SIG-M5 treated with dmso at 0.1 percent for 504 hours (cell line): ENCODE measurements at regions not wholly inside any gene's neighbourhood (a gene's known extent, or its start where the extent isn't known, plus 50 kb on each side); places are given as distances from the start of the nearest gene placed in this dataset.
"Not testable (repeated sequence)": the region's sequence is repeated elsewhere in the genome, so short reads cannot be mapped to it uniquely, and the experiment has no call there.

ENCODE experiments used
- DNase-seq: peaks from one replicate; lab custom pipeline; 2025; ENCODE audit not compliant: unreplicated experiment; lab: John Stamatoyannopoulos, UW

DNA sequence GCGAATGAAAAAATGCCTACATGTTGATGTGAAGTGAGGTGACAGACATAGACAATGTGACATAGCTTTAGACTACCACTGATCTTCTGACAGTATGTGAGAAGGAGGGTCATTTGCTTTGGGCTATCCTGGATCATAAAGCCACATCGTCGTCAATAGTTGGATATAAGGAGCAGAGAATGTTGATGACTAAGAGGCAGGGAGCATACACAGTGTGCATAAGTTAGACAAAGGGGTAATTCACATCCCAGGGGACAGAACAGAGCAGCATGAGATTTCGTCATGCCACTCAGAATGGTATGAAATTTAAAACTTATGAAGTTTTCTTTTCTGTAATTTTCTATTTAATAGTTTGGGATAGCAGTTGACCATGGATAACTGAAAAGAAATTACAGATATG lies 403.2 kb downstream of the DSC3 start:
- DNase-seq = no peak

DNA sequence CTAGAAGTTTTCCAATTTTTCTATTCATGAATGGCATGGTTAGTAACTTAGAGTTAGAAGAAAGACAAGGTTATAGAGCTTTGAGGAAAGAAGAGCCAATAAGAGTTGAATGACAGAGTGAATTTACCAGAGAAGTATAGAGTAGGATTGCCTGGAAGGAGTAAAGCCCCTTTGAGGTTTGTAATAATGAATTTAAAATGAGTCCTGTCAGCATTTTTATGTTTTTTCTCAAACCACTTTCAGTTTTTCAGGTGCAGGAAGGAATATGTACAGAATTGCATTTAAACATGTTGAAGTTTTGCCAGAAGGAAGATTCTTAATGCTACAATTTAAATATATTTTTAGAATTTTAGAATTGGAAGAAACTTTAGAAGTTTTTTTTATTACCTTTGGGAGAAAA lies 408.3 kb downstream of the DSC3 start:
- no peak for DNase-seq

DNA sequence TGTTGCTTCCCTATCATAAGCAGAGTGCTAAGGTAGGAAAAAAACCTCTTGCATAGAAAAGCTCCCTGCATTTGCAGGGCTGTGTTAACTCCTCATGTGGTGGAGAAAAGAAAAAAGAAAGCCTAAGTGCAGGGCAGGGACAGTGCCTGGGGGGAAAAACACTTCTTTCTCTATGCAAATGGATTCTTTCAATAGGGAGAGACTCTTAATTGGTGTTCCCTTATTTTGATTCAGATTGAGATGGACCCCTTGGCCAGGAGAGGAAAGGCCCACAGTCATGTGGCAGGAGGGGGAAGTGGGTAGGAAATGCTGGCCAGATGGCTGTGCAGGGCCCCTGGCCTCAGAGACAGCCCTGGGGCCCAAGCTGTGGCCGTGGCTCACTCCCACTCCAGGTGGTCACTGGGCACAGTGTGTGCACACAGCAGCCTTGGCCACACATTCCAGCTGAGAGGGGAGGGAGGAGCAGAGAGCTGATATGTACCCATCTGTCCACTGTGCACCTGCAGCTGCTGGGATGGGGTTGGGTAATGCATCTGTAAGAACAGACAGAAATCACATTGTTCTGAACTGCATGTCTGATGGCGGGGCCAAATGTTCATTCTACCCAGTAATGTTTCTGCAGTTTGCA lies 410.4 kb downstream of the DSC3 start:
- DNase-seq = no peak

DNA sequence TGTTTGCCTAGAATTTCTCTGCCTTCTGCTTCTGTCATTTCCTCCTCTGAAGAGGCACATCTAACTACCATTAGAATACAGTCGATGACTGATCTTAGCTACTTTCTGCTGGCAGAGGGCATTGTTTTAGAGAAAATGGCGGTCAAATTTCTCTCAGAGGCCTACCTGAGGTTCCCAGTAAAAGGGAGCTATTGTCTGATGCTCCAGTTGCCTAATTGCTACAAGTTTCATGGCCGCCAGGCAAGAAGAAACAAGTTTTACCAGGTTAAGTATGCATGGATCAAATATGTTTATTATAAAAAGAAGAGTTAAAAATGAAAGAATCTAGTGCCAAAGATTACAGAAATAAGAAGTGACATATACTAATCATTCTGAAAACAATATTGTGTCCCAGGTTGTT lies 416.6 kb downstream of the DSC3 start:
- no peak for DNase-seq

DNA sequence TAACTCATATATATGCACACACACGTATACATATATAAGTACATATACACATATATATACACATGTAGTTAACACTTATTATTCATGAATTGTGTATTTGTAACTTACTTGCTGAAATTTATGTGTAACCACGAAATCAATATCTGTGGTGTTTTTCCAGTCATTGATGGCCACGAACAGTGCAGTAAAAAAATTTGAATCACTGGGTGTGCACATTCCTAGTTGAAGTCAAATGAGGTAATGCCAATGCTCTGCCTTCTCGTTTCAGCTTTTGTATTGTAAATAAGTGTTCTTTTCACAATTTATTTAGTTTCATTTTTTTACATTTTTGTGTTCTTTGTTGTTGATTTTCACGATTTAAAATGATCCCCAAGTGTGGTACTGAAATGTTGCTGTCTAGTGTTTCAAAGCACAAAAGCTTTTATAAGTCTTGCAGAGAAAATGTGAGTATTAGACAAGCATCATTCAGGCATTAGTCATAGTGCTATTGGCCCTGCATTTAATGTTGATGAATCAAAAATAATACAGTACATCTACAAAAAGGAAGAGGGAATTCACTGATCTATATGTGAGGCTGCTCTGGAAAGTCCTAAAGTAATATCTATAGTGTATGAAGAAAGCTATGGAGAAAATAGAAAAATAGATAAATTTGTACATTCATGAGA lies 419.0 kb downstream of the DSC3 start:
- no peak for DNase-seq

- no peak for DNase-seq
These were observed 419.9 kb downstream of the DSC3 start for GRCh38 chr18:30622635-30623034.

DNA sequence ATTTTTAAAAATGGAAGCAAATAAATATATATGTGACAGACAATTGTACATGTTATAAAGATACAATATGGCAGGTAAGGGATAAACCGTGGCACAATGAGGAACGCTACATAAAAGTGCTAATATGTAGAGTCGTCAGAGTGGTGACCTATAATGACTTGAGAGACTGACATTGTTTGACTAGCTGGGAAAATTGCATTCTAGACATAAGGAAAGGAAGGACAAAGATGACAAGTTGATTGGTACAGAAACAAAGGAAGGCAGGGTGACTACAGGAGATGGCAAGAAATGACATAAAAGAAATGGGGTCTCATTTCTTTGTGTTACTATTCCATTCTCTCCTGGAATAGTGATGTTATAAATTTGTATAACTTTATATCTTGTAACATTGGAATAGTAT lies 420.4 kb downstream of the DSC3 start:
- no peak for DNase-seq

DNA sequence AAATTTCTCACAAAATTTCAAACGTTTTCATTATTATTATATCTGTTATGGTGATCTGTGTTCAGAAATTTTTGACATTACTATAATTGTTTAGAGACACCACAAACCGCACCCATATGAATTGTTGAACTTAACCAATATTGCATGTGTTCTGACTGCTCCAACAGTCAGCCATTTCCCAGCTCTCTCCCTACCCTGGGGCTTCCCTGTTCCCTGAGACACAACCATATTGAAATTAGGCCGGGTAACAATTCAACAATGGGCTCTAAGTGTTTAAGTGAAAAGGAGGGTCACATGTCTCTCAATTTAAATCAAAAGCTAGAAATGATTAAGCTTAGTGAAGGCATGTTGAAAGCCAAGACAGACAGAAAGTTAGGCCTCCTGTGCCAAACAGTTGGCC lies 424.0 kb downstream of the DSC3 start:
- no peak for DNase-seq

DNA sequence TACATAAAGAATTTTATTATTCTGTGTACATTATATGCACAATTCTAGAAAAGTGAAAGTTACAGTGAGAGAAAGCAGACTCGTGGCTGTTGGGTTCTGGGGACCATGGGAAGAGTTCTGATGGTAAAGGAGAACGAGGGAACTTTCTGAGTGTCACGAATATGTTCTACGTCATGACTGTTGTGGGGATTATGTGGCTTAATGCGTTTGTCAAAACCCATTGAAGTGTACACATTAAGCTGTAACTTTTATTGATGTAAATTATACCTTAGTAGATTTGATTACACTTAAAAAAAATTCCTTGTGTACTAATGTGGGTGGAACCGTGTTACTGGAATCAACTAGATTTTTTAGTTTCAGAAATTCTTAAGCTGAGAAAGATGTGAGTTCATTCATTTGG lies 426.1 kb downstream of the DSC3 start:
- no peak for DNase-seq

- DNase-seq = no peak
These were observed 429.1 kb downstream of the DSC3 start for GRCh38 chr18:30613467-30613801.

- no peak for DNase-seq
These were observed 441.0 kb downstream of the DSC3 start for GRCh38 chr18:30601541-30601940.

- DNase-seq = no peak
These were observed 445.3 kb downstream of the DSC3 start for GRCh38 chr18:30597202-30597601.

DNA sequence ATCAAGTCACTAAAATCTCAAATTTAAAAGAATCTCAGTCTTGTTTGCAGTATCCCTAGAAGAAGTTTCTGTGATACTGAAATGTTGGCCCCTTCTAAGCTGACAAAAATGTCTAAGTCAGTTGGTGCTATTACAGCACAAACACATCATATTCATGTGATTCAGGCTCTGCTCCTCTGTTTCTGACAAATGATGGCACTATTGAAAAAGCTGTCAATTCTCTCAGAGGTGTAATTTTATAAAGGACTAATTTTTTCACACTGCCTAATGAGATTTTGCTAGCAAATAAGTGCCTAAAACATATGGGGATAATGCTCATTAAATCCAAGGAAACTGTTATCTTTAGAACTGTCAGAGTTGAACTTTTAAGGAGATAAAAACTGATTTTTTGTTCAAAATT lies 445.9 kb downstream of the DSC3 start:
- no peak for DNase-seq

DNA sequence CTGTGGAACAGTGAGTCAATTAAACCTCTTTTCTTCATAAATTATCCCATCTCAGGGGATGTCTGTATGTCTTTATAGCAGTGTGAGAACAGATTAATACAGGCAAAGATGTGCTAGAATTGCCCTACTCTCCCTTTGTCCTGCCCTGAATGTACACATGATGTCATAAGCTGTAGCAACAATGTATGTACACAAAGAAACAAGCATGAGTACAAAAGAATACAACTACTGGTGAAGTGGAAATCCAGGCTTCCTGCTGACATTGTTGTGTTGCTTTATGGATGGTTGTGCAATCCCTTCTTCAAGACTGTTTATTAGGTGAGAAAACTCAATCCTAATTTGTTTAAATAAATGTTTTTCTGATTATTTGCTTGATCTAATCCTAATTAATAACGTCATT lies 446.6 kb downstream of the DSC3 start:
- DNase-seq = no peak

DNA sequence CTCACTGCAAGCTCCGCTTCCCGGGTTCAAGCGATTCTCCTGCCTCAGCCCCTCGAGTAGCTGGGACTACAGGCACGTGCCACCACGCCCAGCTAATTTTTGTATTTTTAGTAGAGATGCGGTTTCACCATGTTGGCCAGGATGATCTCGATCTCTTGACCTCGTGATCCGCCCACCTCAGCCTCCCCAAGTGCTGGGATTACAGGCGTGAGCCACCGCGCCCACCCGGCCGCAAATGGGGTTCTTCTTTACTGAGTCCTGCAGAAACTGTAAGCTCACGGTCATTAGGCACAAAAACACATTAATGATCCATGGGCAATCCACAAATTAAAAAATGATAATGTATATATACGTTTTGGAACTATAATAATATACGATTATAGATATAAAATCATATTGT lies 447.6 kb downstream of the DSC3 start:
- DNase-seq = not testable (repeated sequence)

DNA sequence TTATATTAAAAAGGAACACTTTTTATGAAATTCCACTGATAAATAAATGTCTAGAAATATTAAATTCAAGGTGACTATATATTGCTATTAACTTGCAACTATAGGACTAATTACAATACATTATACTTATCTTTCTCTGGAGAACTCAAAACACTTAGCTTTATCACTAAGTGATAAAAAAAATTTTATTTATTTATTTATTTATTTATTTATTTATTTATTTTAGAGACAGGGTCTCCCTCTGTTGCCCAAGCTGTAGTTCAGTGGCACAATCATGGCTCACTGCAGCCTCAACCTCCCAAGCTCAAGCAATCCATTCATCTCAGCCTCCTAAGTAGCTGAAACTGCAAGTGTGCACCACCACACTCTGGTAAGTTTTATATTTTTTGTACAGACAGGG lies 451.1 kb downstream of the DSC3 start:
- no peak for DNase-seq

DNA sequence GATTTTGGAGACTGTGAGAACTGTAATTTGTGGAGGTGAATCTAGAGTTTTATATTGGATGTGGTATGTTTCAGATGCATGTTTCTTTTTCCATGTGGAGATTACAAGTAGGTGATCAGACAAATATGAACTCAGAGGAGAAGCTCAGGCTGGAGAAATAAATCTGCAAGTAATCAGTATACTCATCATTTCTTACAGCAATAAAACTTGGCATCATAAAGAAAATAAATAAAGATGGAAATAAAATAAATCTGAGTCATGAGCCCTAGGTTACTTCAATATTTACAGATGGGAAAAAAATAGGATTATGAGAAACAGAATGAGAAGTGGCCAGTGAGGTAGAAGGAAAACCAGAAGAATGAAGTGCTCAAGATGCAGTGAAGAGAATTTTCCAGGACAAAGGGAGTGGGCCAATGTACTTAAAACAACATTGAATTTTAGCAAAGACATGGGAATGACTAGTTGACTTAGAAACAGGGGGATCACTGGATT lies 453.8 kb downstream of the DSC3 start:
- no peak for DNase-seq

DNA sequence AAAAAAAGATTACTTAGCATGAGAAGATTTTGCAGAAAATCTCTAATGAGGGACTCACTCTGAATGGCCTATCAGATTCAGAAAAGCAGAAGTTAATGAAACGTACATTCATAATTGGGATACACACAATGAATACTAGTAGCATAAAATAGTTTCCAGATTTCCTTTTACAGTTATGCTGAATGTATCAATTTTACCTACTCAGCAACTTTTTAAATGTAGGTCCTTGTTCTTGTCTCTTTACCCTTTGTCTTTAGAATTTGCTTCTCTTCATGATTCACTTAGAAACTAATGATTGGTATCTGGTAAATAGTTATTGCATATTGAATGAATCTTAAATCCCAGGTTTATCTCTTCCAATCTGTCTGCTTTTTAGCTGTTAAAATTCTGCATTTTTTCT lies 458.8 kb downstream of the DSC3 start:
- DNase-seq = no peak

DNA sequence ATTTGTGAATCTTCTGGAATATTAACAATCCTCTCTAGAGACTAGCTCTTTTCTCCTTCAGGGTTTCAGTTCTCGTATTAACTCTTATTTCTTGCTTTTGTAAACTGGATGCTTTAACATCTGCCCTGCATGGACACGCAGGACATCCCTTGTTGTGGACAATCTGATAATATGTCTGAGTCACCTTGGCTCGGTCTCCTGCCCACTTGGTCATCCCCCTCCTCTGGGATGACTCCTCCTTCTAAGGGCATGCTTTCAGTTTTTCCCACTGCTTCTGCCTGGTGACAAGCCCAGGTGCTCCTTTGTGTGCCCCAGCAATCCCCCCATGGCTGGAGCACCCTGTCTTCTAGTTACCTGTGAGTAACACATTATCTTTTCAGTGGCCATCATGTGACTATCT lies 460.5 kb downstream of the DSC3 start:
- DNase-seq = no peak

DNA sequence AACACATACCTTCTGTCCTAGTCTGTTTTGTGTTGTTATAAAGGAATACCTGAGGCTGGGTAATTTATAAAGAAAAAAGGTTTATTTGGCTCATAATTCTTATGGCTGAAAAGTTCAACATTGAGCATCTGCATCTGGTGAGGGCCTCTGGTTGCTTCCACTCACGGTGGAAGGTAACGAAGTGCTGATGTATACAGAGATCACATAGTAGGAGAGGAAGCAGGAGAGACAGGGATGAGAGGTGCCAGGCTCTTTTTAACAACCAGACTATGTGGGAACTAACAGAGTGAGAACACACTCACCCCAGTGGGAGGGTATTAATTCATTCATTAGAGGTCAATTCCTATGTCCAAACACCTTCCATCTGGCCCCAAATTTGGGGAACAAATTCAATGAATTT lies 463.8 kb downstream of the DSC3 start:
- DNase-seq = no peak

DNA sequence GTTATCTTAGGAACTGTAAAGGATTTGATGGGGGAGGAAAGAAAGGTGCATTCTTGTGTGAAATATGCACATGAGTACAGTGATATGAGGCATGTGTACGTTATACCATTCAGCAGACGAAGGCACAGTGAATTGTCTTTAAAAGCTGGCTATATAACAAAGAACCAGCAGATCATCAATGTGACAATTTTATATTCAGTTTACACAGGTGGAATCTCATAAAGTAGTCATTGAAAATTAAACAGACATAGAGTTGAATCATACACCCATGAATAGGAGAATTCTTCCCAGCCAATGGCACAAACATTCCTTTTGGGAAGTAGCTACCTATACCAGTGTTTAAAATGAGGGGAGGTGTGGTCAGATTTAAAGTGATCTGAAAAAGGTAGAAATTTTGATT lies 470.3 kb downstream of the DSC3 start:
- DNase-seq = no peak

DNA sequence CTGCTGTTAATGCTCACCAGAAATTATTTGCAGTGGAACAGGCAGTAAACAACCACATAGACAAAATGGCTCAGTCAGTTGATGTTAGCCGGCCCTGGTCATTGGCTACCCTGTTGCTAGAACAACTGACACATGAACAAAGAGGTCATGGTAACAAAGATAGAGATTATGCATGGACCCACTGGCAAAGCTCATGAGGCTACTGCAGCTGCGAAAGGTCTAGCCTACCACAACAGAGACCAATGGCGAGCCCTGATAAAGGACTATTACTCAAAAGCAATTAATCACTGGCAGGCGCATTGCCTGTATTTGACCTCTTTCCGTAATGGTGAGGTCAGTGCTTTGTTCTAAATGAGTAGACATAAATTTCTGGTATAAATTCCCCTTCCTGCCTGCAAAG lies 474.2 kb downstream of the DSC3 start:
- DNase-seq = no peak

DNA sequence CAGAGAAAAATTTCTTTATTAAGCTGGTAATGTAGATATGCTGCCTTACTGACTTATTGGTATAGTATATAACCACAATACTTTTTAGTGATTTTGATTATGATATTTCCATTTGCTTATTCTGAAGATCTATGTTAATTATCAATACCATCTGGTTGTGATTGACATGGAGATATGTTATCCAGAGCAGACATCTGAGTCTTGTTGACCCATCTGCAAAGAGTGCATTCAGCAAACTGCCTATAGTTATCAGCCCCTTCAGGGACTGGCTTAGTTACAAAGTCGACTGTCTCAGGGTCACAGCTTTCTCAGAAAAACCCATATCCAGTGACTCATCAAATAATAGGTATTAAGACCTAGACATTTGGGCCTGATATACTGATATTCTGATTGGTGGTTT lies 475.7 kb downstream of the DSC3 start:
- DNase-seq = no peak
